Glomerular visceral epithelial cell (primary cell): ENCODE measurements at regions not wholly inside any gene's neighbourhood (a gene's known extent, or its start where the extent isn't known, plus 50 kb on each side); places are given as distances from the start of the nearest gene placed in this dataset.
"Not testable (repeated sequence)": the region's sequence is repeated elsewhere in the genome, so short reads cannot be mapped to it uniquely, and the experiment has no call there.

Experiments used
- DNase-seq: peaks from one replicate; pipeline ENCODE4 v3.0.0-alpha.2; 2016; ENCODE audit errors: extremely low spot score

- DNase-seq: no peak
These were observed 225.2 kb downstream of the KTN1 start for GRCh38 chr14:55805250-55805649.

- peak; percentile 29 for DNase-seq
These were observed 227.3 kb downstream of the KTN1 start for GRCh38 chr14:55807053-55807880.

GRCh38 chr14:55807881-55808379, 227.9 kb downstream of the KTN1 start:
- no peak for DNase-seq

GRCh38 chr14:55813630-55814029, 233.6 kb downstream of the KTN1 start:
- no peak for DNase-seq

- no peak for DNase-seq
These were observed 234.1 kb downstream of the KTN1 start for GRCh38 chr14:55814064-55814463.

- no peak for DNase-seq
These were observed 234.9 kb downstream of the KTN1 start for GRCh38 chr14:55814873-55815272.

- DNase-seq: no peak
These were observed 236.2 kb downstream of the KTN1 start for GRCh38 chr14:55816225-55816624.

GRCh38 chr14:55819610-55820304, 239.8 kb downstream of the KTN1 start:
- no peak for DNase-seq

- DNase-seq: no peak
These were observed 242.9 kb downstream of the KTN1 start for GRCh38 chr14:55822906-55823305.

GRCh38 chr14:55832122-55832911, 252.3 kb downstream of the KTN1 start:
- peak; percentile 81 for DNase-seq

- DNase-seq: peak; percentile 34
These were observed 253.0 kb downstream of the KTN1 start for GRCh38 chr14:55832974-55833373.

- no peak for DNase-seq
These were observed 254.4 kb downstream of the KTN1 start for GRCh38 chr14:55834390-55834789.

GRCh38 chr14:55835985-55836384, 256.0 kb downstream of the KTN1 start:
- DNase-seq: no peak

GRCh38 chr14:55837467-55837866, 257.5 kb downstream of the KTN1 start:
- no peak for DNase-seq

GRCh38 chr14:55838529-55839052, 258.6 kb downstream of the KTN1 start:
- DNase-seq: no peak

- not testable (repeated sequence) for DNase-seq
These were observed 259.4 kb downstream of the KTN1 start for GRCh38 chr14:55839301-55839947.

GRCh38 chr14:55840821-55841220, 260.8 kb downstream of the KTN1 start:
- DNase-seq: no peak

- no peak for DNase-seq
These were observed 261.6 kb downstream of the KTN1 start for GRCh38 chr14:55841625-55842024.

GRCh38 chr14:55843718-55844403, 263.9 kb downstream of the KTN1 start:
- DNase-seq: no peak

- no peak for DNase-seq
These were observed 266.2 kb downstream of the KTN1 start for GRCh38 chr14:55845963-55846825.
